Ovary (tissue), 7 donors: ENCODE measurements at regions not wholly inside any gene's neighbourhood (a gene's known extent, or its start where the extent isn't known, plus 50 kb on each side); places are given as distances from the start of the nearest gene placed in this dataset.

Experiments
- DNase-seq, 5 donors: peaks; one replicate each; pipeline ENCODE4 v3.0.0-alpha.2; 2019 to 2020
- H3K27ac ChIP-seq, 2 donors: fragments of 200-600 bp; one replicate each; pipeline versions ENCODE4 v1.5.1 to v1.8.0; 2019 to 2022
- H3K27me3 ChIP-seq: fragments of 200-600 bp; one replicate; pipeline ENCODE4 v1.8.0; 2022
- H3K36me3 ChIP-seq: fragments of 200-600 bp; sonication (generic); one replicate; pipeline ENCODE4 v1.5.1; 2019
- H3K4me1 ChIP-seq: one replicate; pipeline ENCODE4 v1.8.1; 2013; ENCODE audit warnings: mild to moderate bottlenecking, moderate library complexity; ENCODE audit not compliant: insufficient read depth
- H3K4me3 ChIP-seq: fragments of 200-600 bp; sonication (generic); one replicate; pipeline ENCODE4 v1.5.1; 2017
- H3K9me3 ChIP-seq, 2 donors: fragments of 200-600 bp in 1 of 2; sonication (generic) in 1 of 2; one replicate each; pipeline versions ENCODE4 v1.5.1 to v1.8.1; 2013 to 2019; ENCODE audit warnings: mild to moderate bottlenecking in 1 of 2, moderate library complexity in 1 of 2
- EP300 ChIP-seq: sonication (generic); formaldehyde crosslinking; IDR thresholded peaks from one replicate; pipeline ENCODE4 v1.6.1; 2017; ENCODE audit warnings: antibody characterized with exemption
- POLR2A ChIP-seq: fragments of 450-650 bp; IDR thresholded peaks from one replicate; pipeline ENCODE4 v1.6.1; 2017; ENCODE audit warnings: antibody characterized with exemption, mild to moderate bottlenecking, moderate library complexity
- WGBS, 3 donors: extraction: QIAGEN DNeasy Blood & Tissue Kit in 1 of 3; methylation state at CpG; one replicate each; pipeline versions ENCODE4 v1.1.5 to v1.1.7; 2013 to 2017; 5-methylcytosine and 5-hydroxymethylcytosine counted together
- intact Hi-C, 4 donors: fragments of 100-400 bp; cut with DNase I; formaldehyde crosslinking; loops; one replicate each; pipeline versions ENCODE4 v1.11.0 to v1.15.1; 2022 to 2023
- TF ChIP-seq, protein P1 (sequence below), 3 donors: fragments of 450-650 bp in 2 of 3; fragments of 200-600 bp in 1 of 3; IDR thresholded peaks; one replicate each; pipeline versions ENCODE4 v1.5.1 to v1.8.0; 2016 to 2022; ENCODE audit warnings: antibody characterized with exemption in 3 of 3, mild to moderate bottlenecking in 1 of 3
- donor health status: DM: no; HTN: no; CAD: no; lungs with moderate emphysema.
- donor health status: DM: no; HTN: no; CAD: no.
- donor health status: Bipolar disorder and iron deficiency.
- donor health status: DM: no; HTN: no; CAD: no.
- donor health status: DM: yes; HTN: yes; CAD: no.

DNA sequence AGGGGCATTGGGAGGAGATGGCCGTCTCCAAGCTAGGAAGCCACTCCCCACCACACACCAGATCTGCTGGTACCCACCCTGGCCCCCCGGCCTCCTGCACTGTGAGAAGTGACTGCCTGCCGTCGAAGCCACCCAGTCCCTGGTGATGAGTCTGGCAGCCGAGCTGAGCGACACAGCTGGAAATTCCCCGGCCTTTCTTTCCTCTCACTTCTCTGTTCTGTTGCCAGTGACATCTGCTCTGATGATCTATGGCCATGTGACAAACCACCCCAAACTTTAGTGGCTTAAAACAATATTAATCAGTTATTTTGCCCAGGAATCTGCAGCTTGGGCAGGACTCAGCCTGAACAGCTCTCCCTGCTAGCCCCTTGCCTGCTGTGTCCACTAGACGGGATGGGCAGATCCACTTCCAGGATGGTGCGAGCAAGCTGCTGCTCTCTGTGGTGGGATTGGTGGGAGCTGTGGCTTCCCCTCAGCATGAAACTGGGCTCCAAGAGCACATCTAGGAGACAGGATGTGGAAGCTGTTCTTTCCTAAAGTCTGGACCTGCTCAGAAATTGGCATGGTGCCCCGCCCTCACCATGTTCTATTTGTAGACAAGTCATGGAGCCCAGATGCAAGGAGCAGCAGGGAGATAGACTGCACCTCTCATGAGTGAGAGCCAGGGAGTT lies 211.2 kb downstream of the GADD45G start:
- H3K36me3 ChIP-seq, result no peaks in the 10 kb centered on the region
- intact Hi-C loops, result loop anchor here in 2 of 4 donors (10.0 kb wide), 2 partner anchors 191 to 211 kb away; partner anchors contain the start of gene GADD45G (in 1 of the 2)
- peak; percentile 60 to 80 (median 66) for DNase-seq
- 87 to 90% (median 88%) methylated on average over 10 of the region's 10 CpGs for WGBS, 3 donors
- H3K27me3 ChIP-seq, result no peaks in the 10 kb centered on the region
- no peaks in the 10 kb centered on the region for H3K9me3 ChIP-seq
- H3K4me3 ChIP-seq, result no peak overlapping the region
- peaks cover 11% of the 10 kb centered on the region for H3K4me1 ChIP-seq
- H3K27ac ChIP-seq, result peak overlapping the region in 1 of 2 donors; percentile 68
- TF ChIP-seq POLR2A, result no peak
- TF ChIP-seq, protein P1, sequence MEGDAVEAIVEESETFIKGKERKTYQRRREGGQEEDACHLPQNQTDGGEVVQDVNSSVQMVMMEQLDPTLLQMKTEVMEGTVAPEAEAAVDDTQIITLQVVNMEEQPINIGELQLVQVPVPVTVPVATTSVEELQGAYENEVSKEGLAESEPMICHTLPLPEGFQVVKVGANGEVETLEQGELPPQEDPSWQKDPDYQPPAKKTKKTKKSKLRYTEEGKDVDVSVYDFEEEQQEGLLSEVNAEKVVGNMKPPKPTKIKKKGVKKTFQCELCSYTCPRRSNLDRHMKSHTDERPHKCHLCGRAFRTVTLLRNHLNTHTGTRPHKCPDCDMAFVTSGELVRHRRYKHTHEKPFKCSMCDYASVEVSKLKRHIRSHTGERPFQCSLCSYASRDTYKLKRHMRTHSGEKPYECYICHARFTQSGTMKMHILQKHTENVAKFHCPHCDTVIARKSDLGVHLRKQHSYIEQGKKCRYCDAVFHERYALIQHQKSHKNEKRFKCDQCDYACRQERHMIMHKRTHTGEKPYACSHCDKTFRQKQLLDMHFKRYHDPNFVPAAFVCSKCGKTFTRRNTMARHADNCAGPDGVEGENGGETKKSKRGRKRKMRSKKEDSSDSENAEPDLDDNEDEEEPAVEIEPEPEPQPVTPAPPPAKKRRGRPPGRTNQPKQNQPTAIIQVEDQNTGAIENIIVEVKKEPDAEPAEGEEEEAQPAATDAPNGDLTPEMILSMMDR (IDR thresholded peaks at IDR 0.05), result no peak
- no peak for TF ChIP-seq EP300

DNA sequence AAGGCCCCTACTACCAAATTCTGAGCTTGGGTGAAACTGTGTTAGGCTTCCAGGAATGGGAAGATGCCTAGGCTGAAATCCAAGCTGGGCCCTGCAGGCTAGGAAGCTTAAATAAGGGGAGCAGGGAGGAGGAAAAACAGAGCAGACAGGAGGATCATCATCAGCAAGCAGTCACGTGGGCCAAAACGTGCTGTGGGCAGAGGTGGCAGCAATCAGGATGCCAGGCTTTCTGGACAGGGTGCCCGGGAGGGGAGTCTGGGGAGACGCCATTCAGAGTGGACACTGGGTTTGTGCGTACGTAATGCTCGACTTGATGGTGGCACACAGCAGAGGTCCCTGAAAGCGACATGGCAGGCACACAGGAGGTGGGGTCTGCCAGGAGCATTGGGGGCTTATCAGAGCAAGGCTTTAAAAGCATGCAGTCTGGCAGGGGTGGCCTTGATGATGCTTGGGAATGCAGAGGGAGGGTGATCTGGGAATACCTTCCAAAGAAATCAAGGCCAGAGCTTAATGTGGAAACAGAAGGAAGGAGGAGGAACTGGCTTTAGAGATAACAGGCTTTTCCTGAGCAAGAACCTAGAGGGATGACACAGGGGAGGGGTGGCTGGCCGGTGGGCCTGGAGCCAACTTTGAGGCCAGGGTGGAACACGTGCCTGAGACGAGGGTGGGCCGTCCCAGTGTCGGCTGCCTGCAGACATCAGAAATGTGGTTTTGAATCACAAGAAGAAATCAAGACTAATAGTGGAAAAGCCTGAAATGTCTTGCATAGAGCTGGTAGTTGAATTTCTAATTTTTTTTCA lies 212.5 kb downstream of the GADD45G start:
- peaks cover 11% of the 10 kb centered on the region for H3K4me1 ChIP-seq
- peak overlapping the region in 1 of 2 donors; percentile 68 for H3K27ac ChIP-seq
- no peaks in the 10 kb centered on the region for H3K9me3 ChIP-seq
- 15 to 24% (median 20%) methylated on average over 13 of the region's 13 CpGs for WGBS, 3 donors
- intact Hi-C loops, result loop anchor here in 2 of 4 donors (10.0 kb wide), 2 partner anchors 193 to 213 kb away; partner anchors contain the start of gene GADD45G (in 1 of the 2)
- DNase-seq, result peak; percentile 82 to 92 (median 88)
- no peaks in the 10 kb centered on the region for H3K27me3 ChIP-seq
- TF ChIP-seq EP300 (no peak), POLR2A (no peak)
- H3K36me3 ChIP-seq, result no peaks in the 10 kb centered on the region
- H3K4me3 ChIP-seq, result no peak overlapping the region

DNA sequence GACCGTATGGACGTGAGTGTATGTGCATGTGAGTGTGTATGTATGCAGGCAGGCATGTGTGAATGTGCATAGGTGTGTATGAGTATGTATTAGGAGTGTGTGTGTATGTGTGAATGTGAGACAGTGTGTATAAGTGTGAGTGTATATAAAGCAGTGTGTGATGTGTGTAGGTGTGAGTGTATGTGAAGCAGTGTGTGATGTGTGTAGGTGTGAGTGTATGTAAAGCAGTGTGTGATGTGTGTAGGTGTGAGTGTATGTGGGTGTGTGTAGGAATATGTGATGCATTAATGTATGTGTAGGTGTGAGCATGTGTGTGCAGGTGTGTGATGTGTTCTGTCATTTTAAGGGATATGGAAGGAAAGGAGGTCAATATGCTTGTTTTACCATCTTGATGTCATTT lies 215.5 kb downstream of the GADD45G start:
- WGBS, 3 donors, result 90 to 97% (median 93%) methylated on average over 2 of the region's 2 CpGs
- Histone ChIP-seq H3K9me3 (no peaks in the 10 kb centered on the region), H3K36me3 (no peaks in the 10 kb centered on the region), H3K4me1 (peaks cover 11% of the 10 kb centered on the region), H3K27ac (no peak overlapping the region), H3K4me3 (no peak overlapping the region), H3K27me3 (no peaks in the 10 kb centered on the region)
- intact Hi-C loops, result no loop called here
- no peak for DNase-seq
- TF ChIP-seq POLR2A, result no peak
- TF ChIP-seq, protein P1 (IDR thresholded peaks at IDR 0.05), result no peak
- no peak for TF ChIP-seq EP300

DNA sequence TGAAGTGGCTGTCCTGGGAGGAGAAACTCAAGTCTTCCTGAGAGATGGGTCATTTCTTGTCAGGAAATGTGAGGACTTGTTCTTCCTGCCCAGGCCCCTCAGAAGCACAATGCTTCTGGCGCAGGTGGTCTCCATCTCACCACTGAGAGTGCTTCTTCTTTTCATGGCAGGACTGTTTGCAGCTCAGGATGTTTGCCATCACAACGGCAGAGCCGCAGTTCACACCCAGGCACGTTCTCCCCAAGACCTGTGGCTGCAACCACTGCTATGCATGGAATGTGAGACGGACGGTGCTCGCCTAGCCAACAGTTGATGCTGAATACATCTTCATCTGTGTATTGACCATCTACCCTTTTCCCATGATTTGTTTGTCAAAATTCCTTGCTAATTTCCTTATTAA lies 216.3 kb downstream of the GADD45G start:
- H3K4me1 ChIP-seq, result peaks cover 11% of the 10 kb centered on the region
- H3K4me3 ChIP-seq, result no peak overlapping the region
- intact Hi-C loops, result no loop called here
- no peaks in the 10 kb centered on the region for H3K9me3 ChIP-seq
- no peak overlapping the region for H3K27ac ChIP-seq
- WGBS, 3 donors, result 27 to 50% (median 28%) methylated on average over 7 of the region's 7 CpGs
- H3K27me3 ChIP-seq, result no peaks in the 10 kb centered on the region
- no peaks in the 10 kb centered on the region for H3K36me3 ChIP-seq
- TF ChIP-seq EP300, result no peak
- TF ChIP-seq, protein P1 (IDR thresholded peaks at IDR 0.05), result no peak
- TF ChIP-seq POLR2A, result no peak
- DNase-seq, result no peak
